SU-DHL-6 (cell line): ENCODE measurements at regions not wholly inside any gene's neighbourhood (a gene's known extent, or its start where the extent isn't known, plus 50 kb on each side); places are given as distances from the start of the nearest gene placed in this dataset.
"Not testable (repeated sequence)": the region's sequence is repeated elsewhere in the genome, so short reads cannot be mapped to it uniquely, and the experiment has no call there.

Experiments used
- H2AFZ ChIP-seq: fragments of 200-600 bp; sonication (generic); 2 replicates; pipeline ENCODE4 v1.6.1; 2014; ENCODE audit warnings: low read depth, mild to moderate bottlenecking, moderate library complexity, mixed read lengths, antibody characterized with exemption, low read length; ENCODE audit not compliant: severe bottlenecking
- H3F3A ChIP-seq: fragments of 200-600 bp; shearing (Covaris generic); 2 replicates; pipeline ENCODE4 v1.6.0; 2016; ENCODE audit warnings: antibody characterized with exemption, mild to moderate bottlenecking; ENCODE audit not compliant: insufficient read depth
- H3K27ac ChIP-seq: fragments of 200-600 bp; sonication (generic); 2 replicates; pipeline ENCODE4 v1.5.1; 2016; ENCODE audit warnings: low read depth, mild to moderate bottlenecking, low read length, moderate library complexity, mixed read lengths
- H3K27me3 ChIP-seq: fragments of 200-600 bp; sonication (generic), shearing (Covaris generic); 2 replicates; pipeline ENCODE4 v1.6.0; 2014; ENCODE audit warnings: mild to moderate bottlenecking, low read length
- H3K36me3 ChIP-seq: fragments of 200-600 bp; sonication (generic); 2 replicates; pipeline ENCODE4 v1.6.1; 2014; ENCODE audit warnings: mild to moderate bottlenecking, low read length, mixed read lengths
- H3K4me2 ChIP-seq: fragments of 300-600, 200-600 bp; shearing (Covaris generic), sonication (generic); 2 replicates; pipeline ENCODE4 v1.6.0; 2014; ENCODE audit warnings: low read length, low read depth, mild to moderate bottlenecking; ENCODE audit not compliant: poor library complexity, severe bottlenecking
- H3K4me3 ChIP-seq: fragments of 200-600 bp; sonication (generic); 2 replicates; pipeline ENCODE4 v1.5.1; 2014; ENCODE audit warnings: antibody characterized with exemption, low read length, mild to moderate bottlenecking, mixed read lengths; ENCODE audit not compliant: insufficient read depth, poor library complexity, severe bottlenecking
- H3K79me2 ChIP-seq: fragments of 200-600 bp; sonication (generic); 2 replicates; pipeline ENCODE4 v1.6.1; 2014; ENCODE audit warnings: mild to moderate bottlenecking, low read length, moderate library complexity; ENCODE audit not compliant: insufficient read depth
- H3K9ac ChIP-seq: fragments of 200-600 bp; sonication (generic); 2 replicates; pipeline ENCODE4 v1.7.0; 2014; ENCODE audit warnings: mild to moderate bottlenecking, low read length
- H3K9me2 ChIP-seq: fragments of 200-600 bp; sonication (generic); replicated peaks from 2 replicates; pipeline ENCODE4 v1.6.1; 2014; ENCODE audit warnings: low read length; ENCODE audit not compliant: insufficient read depth
- H3K9me3 ChIP-seq: fragments of 200-600 bp; sonication (generic); 2 replicates; pipeline ENCODE4 v1.6.1; 2014; ENCODE audit warnings: low read length, mixed read lengths; ENCODE audit not compliant: insufficient read depth
- H4K20me1 ChIP-seq: fragments of 200-600 bp; sonication (generic); 2 replicates; pipeline ENCODE4 v1.6.1; 2014; ENCODE audit warnings: low read depth, mild to moderate bottlenecking, antibody characterized with exemption, low read length, moderate library complexity, mixed read lengths

DNA sequence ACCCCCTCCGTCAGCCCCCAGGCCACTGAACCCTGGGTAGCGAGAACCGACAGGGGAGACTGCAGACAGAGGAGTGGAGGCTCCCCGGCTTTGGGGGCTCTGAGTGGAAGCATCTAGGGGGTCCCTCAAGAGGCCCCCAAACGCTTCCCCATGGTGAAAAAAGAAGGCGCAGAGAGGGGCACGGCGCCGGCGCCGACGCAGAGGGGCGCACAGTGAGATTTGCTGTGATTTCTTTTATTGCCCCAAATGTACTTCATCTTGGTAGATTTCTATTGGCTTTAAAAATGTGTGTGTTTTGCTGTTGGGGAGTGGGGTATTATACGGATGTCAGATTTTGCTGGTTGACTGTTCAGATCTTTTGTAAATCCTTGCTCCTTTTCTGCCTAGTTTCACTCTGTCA lies 392.9 kb downstream of the GOLGA6L6 start:
- not testable (repeated sequence) for H3K9me3 ChIP-seq, H3K4me2 ChIP-seq, H3K36me3 ChIP-seq, H3F3A ChIP-seq, H3K27ac ChIP-seq, H3K4me3 ChIP-seq, H3K79me2 ChIP-seq, H3K9me2 ChIP-seq, H4K20me1 ChIP-seq, H2AFZ ChIP-seq, H3K9ac ChIP-seq, H3K27me3 ChIP-seq

DNA sequence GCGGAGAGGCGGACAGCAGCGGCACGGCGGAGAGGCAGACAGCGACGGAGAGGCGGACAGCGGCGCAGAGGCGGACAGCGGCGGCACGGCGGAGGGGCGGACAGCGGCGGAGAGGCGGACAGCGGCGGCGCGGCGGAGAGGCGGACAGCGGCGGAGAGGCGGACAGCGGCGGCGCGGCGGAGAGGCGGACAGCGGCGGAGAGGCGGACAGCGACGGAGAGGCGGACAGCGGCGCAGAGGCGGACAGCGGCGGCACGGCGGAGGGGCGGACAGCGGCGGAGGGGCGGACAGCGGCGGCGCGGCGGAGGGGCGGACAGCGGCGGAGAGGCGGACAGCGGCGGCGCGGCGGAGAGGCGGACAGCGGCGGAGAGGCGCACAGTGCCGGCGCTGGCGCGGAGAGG lies 393.6 kb downstream of the GOLGA6L6 start:
- H3K4me2 ChIP-seq, H3K9ac ChIP-seq, H3K27ac ChIP-seq, H4K20me1 ChIP-seq, H3K27me3 ChIP-seq, H3K4me3 ChIP-seq, H3K9me3 ChIP-seq, H3K79me2 ChIP-seq, H3K9me2 ChIP-seq, H3F3A ChIP-seq, H2AFZ ChIP-seq, H3K36me3 ChIP-seq: not testable (repeated sequence)

DNA sequence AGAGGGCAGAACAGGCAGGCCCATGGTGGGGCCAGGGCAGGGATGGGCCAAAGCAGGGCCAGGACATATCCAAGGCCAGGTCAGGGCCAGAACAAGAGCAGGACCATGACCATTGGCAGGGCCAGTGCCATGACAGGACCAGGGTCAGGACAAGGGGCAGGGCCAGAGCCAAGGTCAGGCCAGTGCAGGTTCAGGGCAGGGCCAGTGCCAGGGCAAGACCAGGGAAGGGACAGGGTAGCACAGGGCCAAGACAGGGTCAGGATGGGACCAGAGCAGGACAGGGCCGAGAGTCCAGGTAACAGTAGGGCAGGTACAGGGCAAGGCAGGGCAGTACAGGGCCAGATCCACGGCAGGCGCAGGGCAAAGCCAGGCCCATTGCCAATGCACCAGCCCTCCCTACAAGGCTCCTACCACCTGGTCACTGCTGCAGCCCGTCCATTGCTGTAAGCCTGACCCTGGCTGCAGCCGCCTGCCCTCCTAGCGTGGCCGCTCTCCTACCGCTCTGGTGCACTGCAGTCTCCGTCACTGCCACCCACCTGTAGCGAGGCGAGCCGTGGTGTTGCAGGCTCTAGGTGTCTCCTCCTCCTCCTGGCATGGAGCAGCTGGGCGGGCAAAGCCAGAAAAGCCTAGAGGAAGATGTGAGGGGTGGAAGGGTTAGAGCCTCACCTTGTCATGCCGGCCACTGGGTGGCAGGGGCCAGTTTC lies 397.1 kb downstream of the GOLGA6L6 start:
- H2AFZ ChIP-seq, H3K36me3 ChIP-seq, H3K4me2 ChIP-seq, H3F3A ChIP-seq, H3K79me2 ChIP-seq, H3K27ac ChIP-seq, H3K9me3 ChIP-seq, H3K9me2 ChIP-seq, H3K4me3 ChIP-seq, H3K27me3 ChIP-seq, H4K20me1 ChIP-seq, H3K9ac ChIP-seq: not testable (repeated sequence)

DNA sequence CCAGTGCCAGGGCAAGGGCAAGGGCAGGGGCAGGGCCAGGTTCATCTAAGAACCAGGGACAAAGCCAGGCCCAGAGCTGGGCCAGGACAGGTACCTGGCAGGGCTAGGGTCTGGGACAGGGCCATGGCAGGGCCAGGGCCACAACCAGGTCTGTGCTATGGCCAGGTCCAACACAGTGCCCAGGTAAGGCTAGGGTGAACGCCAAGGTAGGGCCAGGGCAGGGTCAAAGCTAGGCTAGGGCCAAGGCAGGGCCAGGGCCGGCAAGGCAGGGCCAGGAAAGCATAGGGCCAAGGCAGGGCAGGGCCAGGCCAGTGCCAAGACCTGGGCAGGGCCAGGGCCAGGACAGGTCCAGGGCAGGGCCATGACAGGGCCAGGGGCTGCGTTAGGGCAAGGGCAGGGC lies 398.7 kb downstream of the GOLGA6L6 start:
- not testable (repeated sequence) for H3K4me2 ChIP-seq, H3F3A ChIP-seq, H3K79me2 ChIP-seq, H2AFZ ChIP-seq, H3K9me2 ChIP-seq, H3K9me3 ChIP-seq, H3K27me3 ChIP-seq, H3K9ac ChIP-seq, H4K20me1 ChIP-seq, H3K27ac ChIP-seq, H3K36me3 ChIP-seq, H3K4me3 ChIP-seq

DNA sequence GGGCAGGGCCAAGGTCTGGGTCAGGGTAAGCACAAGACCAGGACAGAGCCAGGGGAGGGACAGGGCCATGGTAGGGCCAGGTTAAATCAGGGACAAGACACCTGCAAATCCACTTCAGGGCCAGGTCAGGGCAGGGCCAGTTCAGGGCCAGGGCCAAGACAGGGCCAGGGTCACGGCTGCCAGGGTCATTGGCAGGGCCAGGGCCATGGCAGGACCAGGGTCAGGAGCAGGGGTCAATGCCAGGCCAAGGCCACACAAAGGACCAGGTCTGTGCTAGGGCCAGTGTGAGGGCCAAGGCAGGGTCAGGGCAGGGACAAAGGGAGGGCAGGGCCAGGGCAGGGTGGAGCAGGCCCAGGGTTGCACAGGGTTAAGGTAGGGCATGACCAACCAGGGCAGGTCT lies 399.2 kb downstream of the GOLGA6L6 start:
- not testable (repeated sequence) for H3K27me3 ChIP-seq, H3K4me2 ChIP-seq, H3K36me3 ChIP-seq, H4K20me1 ChIP-seq, H3K27ac ChIP-seq, H3K9me2 ChIP-seq, H3F3A ChIP-seq, H3K9ac ChIP-seq, H3K4me3 ChIP-seq, H2AFZ ChIP-seq, H3K79me2 ChIP-seq, H3K9me3 ChIP-seq

DNA sequence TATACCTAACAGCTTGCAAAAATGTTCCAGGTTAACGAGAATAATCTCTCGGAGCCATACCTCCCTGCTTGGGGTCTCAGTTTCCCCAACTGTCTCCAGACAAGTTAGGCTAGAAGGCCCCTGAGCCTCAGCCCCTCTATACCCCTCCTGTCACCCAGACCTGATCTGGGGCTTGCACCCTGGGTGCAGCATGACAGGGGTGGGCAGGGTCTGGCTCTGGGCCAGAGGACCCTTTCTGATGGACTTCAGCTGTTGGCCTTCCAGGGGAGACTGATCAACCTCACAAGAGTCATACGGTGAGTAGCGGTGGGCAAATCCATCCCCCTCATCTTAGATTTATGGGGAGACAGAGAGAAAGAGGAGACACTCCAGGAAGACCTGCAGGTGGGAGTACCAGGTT lies 416.9 kb downstream of the GOLGA6L6 start:
- H3K4me2 ChIP-seq, H3K4me3 ChIP-seq, H3K9me3 ChIP-seq, H3K36me3 ChIP-seq, H3K9me2 ChIP-seq, H3K9ac ChIP-seq, H3K27ac ChIP-seq, H3K79me2 ChIP-seq, H3F3A ChIP-seq, H4K20me1 ChIP-seq, H3K27me3 ChIP-seq, H2AFZ ChIP-seq: not testable (repeated sequence)
